HG02884 (cell line): ENCODE measurements at regions not wholly inside any gene's neighbourhood (a gene's known extent, or its start where the extent isn't known, plus 50 kb on each side); places are given as distances from the start of the nearest gene placed in this dataset.
"Not testable (repeated sequence)": the region's sequence is repeated elsewhere in the genome, so short reads cannot be mapped to it uniquely, and the experiment has no call there.

Experiments used
- ATAC-seq: cut with Tn5 transposase; IDR thresholded peaks from one replicate; pipeline ENCODE4 v1.9.1; 2021; ENCODE audit warnings: mild to moderate bottlenecking, moderate library complexity; ENCODE audit not compliant: unreplicated experiment

- no peak for ATAC-seq
Observed at GRCh38 chr22:48758881-48759875, 1068.5 kb downstream of the BRD1 start.

- no peak for ATAC-seq
Observed at GRCh38 chr22:48757985-48758561, 1069.6 kb downstream of the BRD1 start.

- ATAC-seq: no peak
Observed at GRCh38 chr22:48757581-48757980, 1070.1 kb downstream of the BRD1 start.

- not testable (repeated sequence) for ATAC-seq
Observed at GRCh38 chr22:48757135-48757534, 1070.5 kb downstream of the BRD1 start.

GRCh38 chr22:48756146-48757111, 1071.2 kb downstream of the BRD1 start:
- ATAC-seq: no peak

- no peak for ATAC-seq
Observed at GRCh38 chr22:48755059-48755949, 1072.4 kb downstream of the BRD1 start.

GRCh38 chr22:48754611-48755058, 1073.0 kb downstream of the BRD1 start:
- ATAC-seq: no peak

GRCh38 chr22:48753752-48754517, 1073.7 kb downstream of the BRD1 start:
- no peak for ATAC-seq

GRCh38 chr22:48753381-48753730, 1074.3 kb downstream of the BRD1 start:
- no peak for ATAC-seq

- no peak for ATAC-seq
Observed at GRCh38 chr22:48752451-48753380, 1075.0 kb downstream of the BRD1 start.

GRCh38 chr22:48751539-48752437, 1075.9 kb downstream of the BRD1 start:
- ATAC-seq: no peak

GRCh38 chr22:48750826-48751440, 1076.7 kb downstream of the BRD1 start:
- ATAC-seq: no peak

- no peak for ATAC-seq
Observed at GRCh38 chr22:48750282-48750681, 1077.4 kb downstream of the BRD1 start.

GRCh38 chr22:48749555-48750227, 1078.0 kb downstream of the BRD1 start:
- no peak for ATAC-seq

GRCh38 chr22:48748860-48749554, 1078.7 kb downstream of the BRD1 start:
- no peak for ATAC-seq
